Urothelium cell line (cell line): ENCODE measurements at regions not wholly inside any gene's neighbourhood (a gene's known extent, or its start where the extent isn't known, plus 50 kb on each side); places are given as distances from the start of the nearest gene placed in this dataset.
"Not testable (repeated sequence)": the region's sequence is repeated elsewhere in the genome, so short reads cannot be mapped to it uniquely, and the experiment has no call there.

ENCODE experiments used
- DNase-seq: peaks from one replicate; pipeline ENCODE4 v3.0.0; 2011; ENCODE audit warnings: low spot score, mixed read lengths
- FAIRE-seq: peaks from 2 replicates; lab custom pipeline; 2011; peaks lifted over from hg19 to GRCh38; lab: Jason Lieb, UNC

DNA sequence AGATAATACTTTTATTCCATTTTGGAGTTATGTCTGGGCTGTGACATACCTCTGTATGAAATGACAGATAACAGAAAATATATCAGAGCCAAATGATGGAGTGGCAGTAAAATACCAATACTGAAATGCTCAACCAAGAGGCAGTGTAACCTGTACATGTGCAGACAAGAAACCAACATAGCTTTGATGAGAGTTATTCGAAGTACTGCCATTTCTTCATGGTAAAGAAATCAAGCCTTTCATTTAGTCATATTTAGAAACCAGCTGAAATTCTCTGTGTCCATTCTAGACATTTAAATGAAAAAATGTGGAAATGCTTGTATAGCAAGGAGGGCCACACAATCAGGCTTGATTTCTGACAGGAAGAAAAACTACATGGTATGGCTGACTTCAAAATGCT is 127.1 kb upstream of the PTPRZ1 start:
- FAIRE-seq (no peak), DNase-seq (no peak)

GRCh38 chr7:121744877-121745276 is 128.1 kb upstream of the PTPRZ1 start:
- FAIRE-seq (no peak), DNase-seq (no peak)

- no peak for FAIRE-seq
- DNase-seq = no peak
Measured at GRCh38 chr7:121744319-121744718, 128.6 kb upstream of the PTPRZ1 start.

DNA sequence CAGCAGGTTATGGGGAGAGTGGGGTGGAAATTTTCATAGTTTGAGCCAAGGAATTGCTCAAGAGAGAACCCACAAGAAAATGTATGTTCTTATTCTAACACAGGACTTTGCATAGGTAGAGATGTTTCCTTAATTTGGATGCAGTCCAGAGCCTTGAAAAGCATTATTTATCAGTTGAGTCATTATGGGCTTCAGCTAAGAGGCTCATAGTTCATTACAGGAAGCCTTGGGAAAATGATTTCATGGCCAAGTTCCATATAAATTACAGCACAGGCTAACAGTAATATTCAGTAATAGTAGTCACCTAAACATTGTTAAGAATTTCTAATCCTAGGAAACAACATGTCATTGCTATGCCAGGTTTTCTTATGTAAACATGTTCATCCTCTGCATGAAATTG is 131.1 kb upstream of the PTPRZ1 start:
- FAIRE-seq = no peak

GRCh38 chr7:121739465-121739864 is 133.5 kb upstream of the PTPRZ1 start:
- DNase-seq = no peak
- no peak for FAIRE-seq

More for the DNA sequence above, 131.1 kb upstream of the PTPRZ1 start:
- no peak for DNase-seq

- DNase-seq = no peak
- FAIRE-seq = no peak
Measured at GRCh38 chr7:121730869-121731268, 142.1 kb upstream of the PTPRZ1 start.

- no peak for DNase-seq
- no peak for FAIRE-seq
Measured at GRCh38 chr7:121714559-121715303, 158.2 kb upstream of the PTPRZ1 start.

- DNase-seq, FAIRE-seq: not testable (repeated sequence)
Measured at GRCh38 chr7:121712961-121713360, 160.0 kb upstream of the PTPRZ1 start.

DNA sequence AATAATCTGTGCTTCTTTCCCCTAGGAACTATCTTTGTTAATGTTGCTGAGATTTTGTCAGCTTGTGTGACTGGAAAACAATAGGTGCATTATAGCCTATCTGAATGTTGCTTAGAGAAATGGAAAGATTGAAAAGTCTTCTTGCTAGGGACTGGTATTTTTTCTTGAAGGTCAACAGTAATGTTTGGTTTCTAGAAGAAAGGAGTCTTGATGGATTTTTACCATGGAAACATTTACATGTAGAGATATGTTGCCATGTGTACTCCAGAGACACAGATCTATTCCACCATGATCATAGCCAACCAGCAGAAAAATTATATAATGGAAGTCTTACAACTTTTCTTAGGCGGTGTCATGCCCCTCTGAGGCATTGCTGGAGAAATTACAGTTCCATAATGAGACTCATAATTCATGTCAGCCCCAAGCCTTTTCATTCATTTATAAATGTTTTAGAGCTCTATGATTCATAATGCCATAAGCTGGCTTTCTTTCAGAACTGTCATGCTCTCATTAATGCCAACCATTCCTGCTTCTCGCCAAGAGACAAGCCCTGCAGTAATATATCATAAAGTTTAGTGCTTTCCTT is 175.1 kb upstream of the PTPRZ1 start:
- no peak for FAIRE-seq
- no peak for DNase-seq

GRCh38 chr7:121696954-121697353 is 176.0 kb upstream of the PTPRZ1 start:
- FAIRE-seq (no peak), DNase-seq (no peak)

- FAIRE-seq (no peak), DNase-seq (no peak)
Measured at GRCh38 chr7:121689749-121690148, 183.2 kb upstream of the PTPRZ1 start.

GRCh38 chr7:121681700-121682099 is 191.3 kb upstream of the PTPRZ1 start:
- no peak for DNase-seq
- no peak for FAIRE-seq

DNA sequence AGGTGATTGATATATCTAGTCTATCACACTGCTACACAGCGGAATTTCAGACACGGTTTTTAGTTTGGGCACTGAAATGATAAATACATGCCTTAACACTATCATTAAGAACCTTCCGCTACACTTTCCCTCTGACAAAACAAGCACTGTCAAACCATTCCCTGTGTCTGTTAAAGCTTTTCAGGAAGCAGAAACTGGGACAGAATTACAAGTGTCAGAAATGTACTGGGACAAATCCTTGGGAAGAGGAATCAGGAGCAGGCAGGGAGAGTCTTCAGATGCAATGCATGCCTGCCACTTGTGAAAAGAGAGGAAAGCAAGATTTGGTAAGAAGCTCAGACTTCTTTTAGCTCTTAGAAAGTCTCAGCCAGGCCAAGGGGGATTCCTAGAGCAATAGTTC is 196.8 kb upstream of the PTPRZ1 start:
- no peak for DNase-seq
- no peak for FAIRE-seq

DNA sequence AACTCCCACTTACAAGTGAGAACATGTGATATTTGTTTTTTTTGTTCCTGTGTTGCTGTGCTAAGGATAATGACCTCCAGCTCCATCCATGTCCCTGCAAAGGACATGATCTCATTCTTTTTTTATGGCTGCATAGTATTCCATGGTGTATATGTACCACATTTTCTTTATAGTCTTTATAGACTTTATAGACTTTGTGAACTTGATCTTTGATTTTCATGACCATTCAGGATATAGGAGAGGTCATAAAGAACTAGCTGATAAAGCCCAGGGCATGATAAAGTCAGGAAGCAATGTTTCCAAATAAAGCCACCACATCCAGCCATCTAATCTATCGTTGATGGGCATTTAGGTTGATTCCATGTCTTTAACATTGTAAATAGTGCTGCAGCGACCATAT is 198.5 kb upstream of the PTPRZ1 start:
- not testable (repeated sequence) for DNase-seq, FAIRE-seq

GRCh38 chr7:121669144-121669543 is 203.8 kb upstream of the PTPRZ1 start:
- FAIRE-seq (no peak), DNase-seq (no peak)

DNA sequence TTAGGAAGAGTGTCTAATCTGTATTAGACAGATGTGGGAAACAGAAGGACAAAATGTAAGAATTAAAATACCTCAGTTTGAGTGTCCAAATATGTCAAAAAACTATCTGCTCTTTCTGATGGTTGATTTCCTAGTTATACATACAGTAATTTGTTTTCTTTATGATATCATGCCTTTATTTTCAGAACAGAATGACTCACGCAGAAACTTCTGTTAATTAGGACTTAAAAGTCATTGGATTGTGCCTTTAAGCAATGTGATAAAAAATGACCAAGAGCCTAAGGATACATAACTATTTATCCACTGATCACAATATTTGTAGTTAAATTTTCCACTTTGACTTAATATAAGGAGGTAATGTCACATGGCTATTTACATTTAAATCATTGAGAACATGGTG is 206.7 kb upstream of the PTPRZ1 start:
- DNase-seq (no peak), FAIRE-seq (no peak)

GRCh38 chr7:121643320-121643719 is 229.6 kb upstream of the PTPRZ1 start:
- no peak for DNase-seq
- no peak for FAIRE-seq

- no peak for DNase-seq
Measured at GRCh38 chr7:121639705-121640104, 233.3 kb upstream of the PTPRZ1 start.

DNA sequence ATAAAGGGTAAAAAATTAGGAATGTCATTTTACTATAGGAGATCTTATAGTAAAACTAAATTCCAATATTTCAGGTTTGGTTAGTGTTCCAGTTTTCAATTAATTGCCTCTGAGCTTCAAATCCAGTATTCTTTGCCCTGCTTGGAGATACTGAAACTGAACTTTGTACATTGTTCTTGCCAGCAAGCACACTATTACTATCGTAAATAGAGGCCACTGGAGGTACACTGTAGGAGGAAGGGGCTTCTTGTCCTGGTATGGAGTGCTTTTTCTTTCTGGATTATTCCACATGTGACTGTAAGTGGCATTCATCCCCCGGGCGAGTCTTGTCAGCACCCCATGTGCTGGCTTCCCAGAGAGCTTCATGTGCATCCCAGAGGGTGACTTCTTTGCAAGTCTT is 234.7 kb upstream of the PTPRZ1 start:
- DNase-seq (no peak), FAIRE-seq (no peak)

More at GRCh38 chr7:121639705-121640104, 233.3 kb upstream of the PTPRZ1 start:
- no peak for FAIRE-seq

GRCh38 chr7:121634356-121634755 is 238.2 kb upstream of the FAM3C start:
- DNase-seq (no peak), FAIRE-seq (no peak)

GRCh38 chr7:121633186-121633585 is 237.1 kb upstream of the FAM3C start:
- FAIRE-seq = no peak

GRCh38 chr7:121624958-121625357 is 228.8 kb upstream of the FAM3C start:
- DNase-seq = no peak
- no peak for FAIRE-seq

More at GRCh38 chr7:121633186-121633585, 237.1 kb upstream of the FAM3C start:
- no peak for DNase-seq
